Endodermal cell (in vitro differentiated cells): ENCODE measurements at regions not wholly inside any gene's neighbourhood (a gene's known extent, or its start where the extent isn't known, plus 50 kb on each side); places are given as distances from the start of the nearest gene placed in this dataset.

ENCODE experiments used
- DNase-seq: peaks from one replicate; pipeline ENCODE4 v3.0.0-alpha.2; 2017
- H3K27ac ChIP-seq: 2 replicates; pipeline ENCODE4 v1.5.1; 2013; ENCODE audit warnings: mild to moderate bottlenecking, low read depth, low read length, moderate library complexity
- H3K27me3 ChIP-seq: 2 replicates; pipeline ENCODE4 v1.6.1; 2013; ENCODE audit warnings: mild to moderate bottlenecking, low read length, moderate library complexity; ENCODE audit not compliant: insufficient read depth, control insufficient read depth, poor library complexity, severe bottlenecking
- H3K36me3 ChIP-seq: 2 replicates; pipeline ENCODE4 v1.7.0; 2013; ENCODE audit warnings: mild to moderate bottlenecking, low read length, moderate library complexity; ENCODE audit not compliant: control insufficient read depth, insufficient read depth
- H3K4me1 ChIP-seq: one replicate; pipeline ENCODE4 v1.7.0; 2013; ENCODE audit warnings: low read length; ENCODE audit not compliant: control insufficient read depth, insufficient read depth
- H3K4me3 ChIP-seq: 2 replicates; pipeline ENCODE4 v1.5.1; 2013; ENCODE audit warnings: mild to moderate bottlenecking, low read length, moderate library complexity
- H3K9ac ChIP-seq: 2 replicates; pipeline ENCODE4 v1.6.1; 2013; ENCODE audit warnings: mild to moderate bottlenecking, low read length, moderate library complexity; ENCODE audit not compliant: poor library complexity, severe bottlenecking; ENCODE audit errors: extremely low read depth
- H3K9me3 ChIP-seq: 2 replicates; pipeline ENCODE4 v1.6.1; 2013; ENCODE audit warnings: mild to moderate bottlenecking, low read length, moderate library complexity; ENCODE audit not compliant: control insufficient read depth
- H3K27ac Mint-ChIP-seq: 2 replicates; pipeline ENCODE4 v1.8.0; 2020; ENCODE audit warnings: mixed read lengths
- H3K27me3 Mint-ChIP-seq: 2 replicates; pipeline ENCODE4 v1.8.0; 2021; ENCODE audit warnings: mild to moderate bottlenecking, mixed read lengths; ENCODE audit not compliant: insufficient read depth
- H3K36me3 Mint-ChIP-seq: 2 replicates; pipeline ENCODE4 v1.8.0; 2020; ENCODE audit warnings: low read depth, mixed read lengths
- H3K4me1 Mint-ChIP-seq: 2 replicates; pipeline ENCODE4 v1.8.0; 2020; ENCODE audit warnings: mixed read lengths
- H3K4me3 Mint-ChIP-seq: 2 replicates; pipeline ENCODE4 v1.8.0; 2020; ENCODE audit warnings: mild to moderate bottlenecking, moderate library complexity, mixed read lengths
- H3K9me3 Mint-ChIP-seq: 2 replicates; pipeline ENCODE4 v1.8.0; 2020; ENCODE audit warnings: mild to moderate bottlenecking, mixed read lengths
- CTCF ChIP-seq: fragments of 200-600 bp; sonication (generic); conservative IDR thresholded peaks from 2 replicates; pipeline ENCODE4 v1.5.0; 2021; ENCODE audit warnings: antibody characterized with exemption, mild to moderate bottlenecking
- WGBS, 2 experiments: methylation state at CpG; one replicate each; pipeline versions ENCODE4 v1.1.5 to v1.1.7; 2013; ENCODE audit warnings: missing lambda C conversion rate in 2 of 2, mixed read lengths in 1 of 2; ENCODE audit not compliant: insufficient coverage in 1 of 2, insufficient read length in 1 of 2; 5-methylcytosine and 5-hydroxymethylcytosine counted together

GRCh38 chr13:83546476-83546875 is 335.8 kb downstream of the SLITRK1 start:
- Histone ChIP-seq H3K27ac (no peak overlapping the region), H3K9me3 (no peaks in the 10 kb centered on the region), H3K27me3 (no peaks in the 10 kb centered on the region), H3K4me3 (no peak overlapping the region), H3K4me1 (no peaks in the 10 kb centered on the region), H3K9ac (no peak overlapping the region), H3K36me3 (no peaks in the 10 kb centered on the region)
- Mint-ChIP-seq H3K36me3 (no peaks in the 10 kb centered on the region), H3K27me3 (no peaks in the 10 kb centered on the region), H3K27ac (no peak overlapping the region), H3K4me1 (no peaks in the 10 kb centered on the region), H3K9me3 (no peaks in the 10 kb centered on the region), H3K4me3 (no peak overlapping the region)
- TF ChIP-seq CTCF, result no peak
- no peak for DNase-seq
- WGBS, 2 experiments, result 96 to 100% methylated on average over 1 to 2 of the region's 2 CpGs

GRCh38 chr13:83538636-83539035 is 343.6 kb downstream of the SLITRK1 start:
- Histone ChIP-seq H3K9ac (no peak overlapping the region), H3K36me3 (no peaks in the 10 kb centered on the region), H3K9me3 (peaks cover 15% of the 10 kb centered on the region), H3K27me3 (no peaks in the 10 kb centered on the region), H3K4me1 (no peaks in the 10 kb centered on the region), H3K27ac (no peak overlapping the region), H3K4me3 (no peak overlapping the region)
- no peak for DNase-seq
- no peaks in the 10 kb centered on the region for H3K36me3 Mint-ChIP-seq
- no peaks in the 10 kb centered on the region for H3K4me1 Mint-ChIP-seq
- no peak overlapping the region for H3K4me3 Mint-ChIP-seq
- no peaks in the 10 kb centered on the region for H3K27me3 Mint-ChIP-seq
- no peak for TF ChIP-seq CTCF
- peaks cover 3% of the 10 kb centered on the region for H3K9me3 Mint-ChIP-seq
- WGBS, 2 experiments, result 76 to 77% methylated on average over 2 of the region's 2 CpGs
- no peak overlapping the region for H3K27ac Mint-ChIP-seq

- no peaks in the 10 kb centered on the region for H3K4me1 Mint-ChIP-seq
- no peak overlapping the region for H3K4me3 Mint-ChIP-seq
- Histone ChIP-seq H3K27me3 (no peaks in the 10 kb centered on the region), H3K9me3 (peaks cover 15% of the 10 kb centered on the region), H3K9ac (no peak overlapping the region), H3K4me1 (no peaks in the 10 kb centered on the region), H3K36me3 (no peaks in the 10 kb centered on the region), H3K4me3 (no peak overlapping the region), H3K27ac (no peak overlapping the region)
- WGBS, 2 experiments, result 81% methylated on average over 2 of the region's 2 CpGs; no CpG with 5 or more reads in 1 of the 2 experiments
- H3K36me3 Mint-ChIP-seq, result no peaks in the 10 kb centered on the region
- no peak for TF ChIP-seq CTCF
- H3K27ac Mint-ChIP-seq, result no peak overlapping the region
- no peaks in the 10 kb centered on the region for H3K27me3 Mint-ChIP-seq
- no peak for DNase-seq
- peaks cover 3% of the 10 kb centered on the region for H3K9me3 Mint-ChIP-seq
These were observed 345.3 kb downstream of the SLITRK1 start for GRCh38 chr13:83536941-83537340.
